DMS114 treated with DMSO at 0.1 percent for 48 hours (cell line): ENCODE measurements at regions not wholly inside any gene's neighbourhood (a gene's known extent, or its start where the extent isn't known, plus 50 kb on each side); places are given as distances from the start of the nearest gene placed in this dataset.
"Not testable (repeated sequence)": the region's sequence is repeated elsewhere in the genome, so short reads cannot be mapped to it uniquely, and the experiment has no call there.

ENCODE experiments used
- DNase-seq: peaks from one replicate; lab custom pipeline; 2025; ENCODE audit not compliant: unreplicated experiment; lab: John Stamatoyannopoulos, UW

GRCh38 chr4:67412153-67412712 is 133.1 kb downstream of the CENPC start:
- not testable (repeated sequence) for DNase-seq

GRCh38 chr4:67403342-67403741 is 142.0 kb downstream of the CENPC start:
- no peak for DNase-seq

- no peak for DNase-seq
Measured at GRCh38 chr4:67401902-67402301, 143.4 kb downstream of the CENPC start.

- no peak for DNase-seq
Measured at GRCh38 chr4:67397931-67398330, 147.4 kb downstream of the CENPC start.

GRCh38 chr4:67397031-67397430 is 148.3 kb downstream of the CENPC start:
- DNase-seq = no peak

- no peak for DNase-seq
Measured at GRCh38 chr4:67396008-67396407, 149.3 kb downstream of the CENPC start.

- DNase-seq = no peak
Measured at GRCh38 chr4:67394879-67395278, 150.4 kb downstream of the CENPC start.

GRCh38 chr4:67393699-67394281 is 151.5 kb downstream of the CENPC start:
- no peak for DNase-seq

GRCh38 chr4:67393007-67393406 is 152.3 kb downstream of the CENPC start:
- no peak for DNase-seq

- not testable (repeated sequence) for DNase-seq
Measured at GRCh38 chr4:67381406-67381804, 163.9 kb downstream of the CENPC start.

GRCh38 chr4:67380702-67381405 is 164.4 kb downstream of the CENPC start:
- DNase-seq = not testable (repeated sequence)

- no peak for DNase-seq
Measured at GRCh38 chr4:67380154-67380553, 165.1 kb downstream of the CENPC start.

- no peak for DNase-seq
Measured at GRCh38 chr4:67375291-67375690, 170.0 kb downstream of the CENPC start.

- DNase-seq = no peak
Measured at GRCh38 chr4:67371615-67372014, 173.7 kb downstream of the CENPC start.

GRCh38 chr4:67366311-67366861 is 178.9 kb downstream of the CENPC start:
- no peak for DNase-seq

GRCh38 chr4:67365661-67366245 is 179.6 kb downstream of the CENPC start:
- no peak for DNase-seq

- DNase-seq = no peak
Measured at GRCh38 chr4:67355806-67356205, 189.5 kb downstream of the CENPC start.

- no peak for DNase-seq
Measured at GRCh38 chr4:67346654-67347053, 198.6 kb downstream of the CENPC start.

- DNase-seq = no peak
Measured at GRCh38 chr4:67344594-67345380, 200.5 kb downstream of the CENPC start.

- no peak for DNase-seq
Measured at GRCh38 chr4:67343199-67343598, 202.1 kb downstream of the CENPC start.

GRCh38 chr4:67342291-67342690 is 203.0 kb downstream of the CENPC start:
- no peak for DNase-seq
